DMS153 treated with DMSO at 0.1 percent for 48 hours (cell line): ENCODE measurements at regions not wholly inside any gene's neighbourhood (a gene's known extent, or its start where the extent isn't known, plus 50 kb on each side); places are given as distances from the start of the nearest gene placed in this dataset.

ENCODE experiments used
- DNase-seq: peaks from one replicate; lab custom pipeline; 2025; ENCODE audit not compliant: unreplicated experiment; lab: John Stamatoyannopoulos, UW

- DNase-seq, result peak; percentile 20
Measured at GRCh38 chr2:3001615-3002560, 375.7 kb downstream of the EIPR1 start.

GRCh38 chr2:3000968-3001367, 376.6 kb downstream of the EIPR1 start:
- DNase-seq, result no peak

GRCh38 chr2:3000125-3000524, 377.5 kb downstream of the EIPR1 start:
- DNase-seq, result no peak

GRCh38 chr2:2998971-2999370, 378.6 kb downstream of the EIPR1 start:
- DNase-seq, result no peak

- DNase-seq, result no peak
Measured at GRCh38 chr2:2993172-2993692, 384.4 kb downstream of the EIPR1 start.

- no peak for DNase-seq
Measured at GRCh38 chr2:2992634-2993033, 385.0 kb downstream of the EIPR1 start.

GRCh38 chr2:2985020-2985419, 392.6 kb downstream of the EIPR1 start:
- no peak for DNase-seq

GRCh38 chr2:2981000-2981399, 396.6 kb downstream of the EIPR1 start:
- no peak for DNase-seq

GRCh38 chr2:2974982-2975381, 402.6 kb downstream of the EIPR1 start:
- DNase-seq, result no peak

- no peak for DNase-seq
Measured at GRCh38 chr2:2960441-2961133, 417.0 kb downstream of the EIPR1 start.

GRCh38 chr2:2950403-2950952, 427.1 kb downstream of the EIPR1 start:
- no peak for DNase-seq

GRCh38 chr2:2947406-2947805, 430.2 kb downstream of the EIPR1 start:
- no peak for DNase-seq

- no peak for DNase-seq
Measured at GRCh38 chr2:2942906-2943305, 434.7 kb downstream of the EIPR1 start.

- DNase-seq, result no peak
Measured at GRCh38 chr2:2942225-2942624, 435.4 kb downstream of the EIPR1 start.

- no peak for DNase-seq
Measured at GRCh38 chr2:2941205-2941604, 436.4 kb downstream of the EIPR1 start.

- no peak for DNase-seq
Measured at GRCh38 chr2:2940702-2941101, 436.9 kb downstream of the EIPR1 start.

GRCh38 chr2:2940061-2940460, 437.6 kb downstream of the EIPR1 start:
- no peak for DNase-seq

GRCh38 chr2:2939078-2939795, 438.4 kb downstream of the EIPR1 start:
- DNase-seq, result no peak

GRCh38 chr2:2938481-2938880, 439.1 kb downstream of the EIPR1 start:
- DNase-seq, result no peak

- no peak for DNase-seq
Measured at GRCh38 chr2:2935445-2936149, 442.0 kb downstream of the EIPR1 start.
